ENCODE measurements at regions not wholly inside any gene's neighbourhood (a gene's known extent, or its start where the extent isn't known, plus 50 kb on each side); places are given as distances from the start of the nearest gene placed in this dataset.
"Not testable (repeated sequence)": the region's sequence is repeated elsewhere in the genome, so short reads cannot be mapped to it uniquely, and the experiment has no call there.

DNA sequence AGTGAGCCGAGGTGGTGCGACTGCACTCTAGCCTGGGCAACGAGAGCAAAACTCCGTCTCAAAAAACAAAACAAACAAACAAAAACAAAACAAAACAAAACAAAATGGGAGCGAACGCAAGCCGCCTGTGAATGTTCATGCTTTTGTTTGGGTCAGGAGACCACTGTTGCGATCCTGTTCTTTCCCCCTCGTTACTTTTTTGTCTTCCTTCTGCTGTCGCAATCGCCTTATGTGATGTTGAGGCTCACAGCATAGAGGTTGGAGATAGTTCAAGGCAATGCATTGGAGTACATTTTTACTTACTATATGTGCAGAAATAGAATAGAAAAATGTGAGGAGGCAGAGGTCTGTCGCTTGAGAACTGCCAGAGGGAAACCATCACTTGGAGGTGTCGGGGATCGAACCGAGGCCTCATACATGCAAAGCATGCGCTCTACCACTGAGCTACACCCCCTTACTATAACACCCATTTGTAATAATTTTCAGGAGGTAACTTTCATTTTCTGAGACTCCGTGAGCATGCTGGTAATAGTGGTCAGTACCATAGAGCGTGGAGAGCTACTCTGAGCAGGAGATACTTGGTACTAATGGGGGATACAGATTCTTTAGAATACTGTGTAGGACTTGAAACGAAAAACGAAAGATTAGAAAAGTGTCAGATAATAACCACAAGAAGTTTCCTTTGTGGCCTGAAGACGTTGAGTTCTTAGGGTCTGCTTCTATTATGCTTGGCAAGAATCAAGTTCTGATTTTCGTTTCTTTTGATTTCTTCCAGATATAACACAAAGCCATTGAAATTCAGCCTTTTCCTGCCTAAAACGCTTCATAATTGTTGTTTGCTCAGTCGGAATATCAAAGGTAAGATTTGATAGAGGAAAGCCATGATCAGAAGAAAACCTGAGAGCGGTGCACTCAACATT is 121.1 kb downstream of the TRIM27 start:
- DNase-seq (ENCODE audit: low spot score) = no peak

DNA sequence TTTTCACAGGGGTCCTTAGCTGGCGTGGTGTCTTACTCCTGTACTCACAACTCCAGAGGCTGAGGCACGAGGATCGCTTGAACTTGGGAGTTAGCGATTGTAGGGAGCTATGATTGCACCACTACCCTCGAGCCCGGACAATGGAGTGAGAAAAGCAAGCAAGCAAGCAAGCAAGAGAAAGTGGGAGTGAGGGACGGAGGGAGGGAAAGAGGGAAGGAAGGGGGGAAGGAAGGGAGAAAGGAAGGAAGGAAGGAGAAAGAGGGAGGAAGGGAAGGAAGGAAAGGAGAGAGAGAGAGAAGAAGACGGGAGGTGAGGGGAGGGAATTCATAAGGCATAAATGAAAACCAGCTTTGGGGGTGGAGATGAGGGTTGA is 120.5 kb downstream of the TRIM27 start:
- DNase-seq (ENCODE audit: low spot score) = no peak

DNA sequence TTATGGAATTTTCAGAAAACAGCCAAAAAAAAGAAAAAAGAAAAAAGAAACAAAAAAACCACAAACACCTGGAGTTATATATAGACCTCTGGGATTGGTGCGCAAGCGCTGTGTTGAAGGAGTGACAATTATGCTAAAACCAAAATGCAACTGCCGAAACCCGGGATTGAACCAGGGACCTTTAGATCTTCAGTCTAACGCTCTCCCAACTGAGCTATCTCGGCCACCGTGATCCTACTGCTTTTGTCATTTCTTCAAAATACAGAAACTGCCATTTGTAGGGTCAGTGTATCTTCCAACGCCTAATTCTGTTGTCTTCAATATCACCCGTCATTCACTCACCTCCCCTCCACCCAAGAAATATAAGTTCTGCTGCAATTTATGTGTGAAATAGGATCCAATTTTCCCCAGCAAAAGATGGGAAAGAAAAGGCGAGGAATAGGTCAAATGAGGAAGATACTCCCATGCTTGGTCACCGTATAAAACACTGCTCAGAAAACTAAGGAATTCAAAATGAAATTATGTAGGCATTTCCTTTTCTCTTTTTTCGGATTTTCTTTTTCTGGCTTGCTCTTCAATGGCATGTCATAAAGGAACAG is 116.0 kb downstream of the TRIM27 start:
- DNase-seq (ENCODE audit: low spot score) = peak; percentile 12

DNA sequence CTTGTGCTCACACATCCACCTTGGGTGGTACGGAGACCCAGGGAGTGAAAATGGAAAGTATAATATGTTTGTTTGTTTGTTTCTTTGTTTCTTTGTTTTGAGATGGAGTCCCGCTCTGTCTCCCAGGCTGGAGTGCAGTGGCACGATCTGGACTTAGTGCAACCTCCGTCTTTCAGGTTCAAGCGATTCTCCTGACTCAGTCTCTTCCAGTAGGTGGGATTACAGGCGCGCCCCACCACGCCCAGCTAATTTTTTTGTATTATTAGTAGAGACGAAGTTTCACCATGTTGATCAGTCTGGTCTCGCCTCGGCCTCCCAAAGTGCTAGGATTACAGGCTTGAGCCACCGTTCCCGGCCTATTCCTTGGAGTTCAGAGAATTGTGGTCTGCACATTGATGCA is 115.4 kb downstream of the TRIM27 start:
- no peak for DNase-seq (ENCODE audit: low spot score)

DNA sequence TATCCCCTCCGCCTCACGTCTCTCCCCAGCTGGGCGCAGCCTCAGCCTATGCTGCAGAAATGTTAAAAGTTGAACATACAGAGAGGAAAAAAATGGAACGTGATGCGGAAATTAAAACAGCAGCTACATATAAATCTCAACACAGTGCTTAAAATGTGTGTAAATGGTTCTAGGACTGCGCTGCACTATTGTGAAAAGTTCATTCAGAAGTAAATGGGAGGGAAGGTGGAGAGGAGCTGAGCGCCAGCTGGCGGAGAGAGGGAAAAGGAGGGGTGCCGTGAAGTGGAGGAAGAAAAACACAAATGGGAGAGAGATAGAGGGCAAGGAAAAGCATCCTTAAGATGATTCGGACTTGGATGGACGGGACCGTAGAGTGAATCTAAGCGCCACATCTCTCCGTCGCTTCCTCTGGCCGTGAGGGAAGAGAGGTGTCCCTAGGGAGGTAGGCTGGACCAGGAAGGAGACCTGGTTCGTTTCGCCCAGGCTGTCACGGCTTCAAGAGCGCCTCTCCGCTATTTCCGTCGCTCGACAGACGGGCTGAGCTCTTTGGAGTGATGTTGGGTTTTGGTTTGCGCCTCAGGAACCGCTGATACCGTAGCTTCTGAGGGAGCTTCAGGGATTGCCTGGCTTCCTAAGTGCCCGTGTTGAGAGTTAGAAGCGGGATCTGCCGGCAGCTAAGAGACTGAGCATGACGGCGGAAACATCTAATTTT is 113.7 kb downstream of the TRIM27 start:
- DNase-seq (ENCODE audit: low spot score) = no peak

DNA sequence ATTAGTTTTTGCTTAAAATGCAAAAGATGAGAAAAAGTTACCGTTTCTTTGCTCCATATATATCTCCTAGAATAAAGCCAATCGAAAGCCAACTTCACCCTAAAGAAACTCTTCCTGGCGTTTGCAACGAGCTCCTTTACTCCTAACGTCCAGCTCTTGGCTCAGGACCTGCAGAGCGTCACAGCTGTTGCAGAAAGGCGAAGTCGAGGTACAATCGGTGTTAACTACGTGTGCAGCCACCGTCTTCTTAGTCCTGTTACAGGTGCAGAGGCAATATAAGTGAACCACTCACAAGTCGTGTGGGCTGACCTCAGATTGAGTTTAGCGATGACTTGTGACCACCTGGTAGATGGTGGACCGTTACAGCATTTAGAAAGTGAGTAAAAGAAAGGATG is 113.1 kb downstream of the TRIM27 start:
- no peak for DNase-seq (ENCODE audit: low spot score)

DNA sequence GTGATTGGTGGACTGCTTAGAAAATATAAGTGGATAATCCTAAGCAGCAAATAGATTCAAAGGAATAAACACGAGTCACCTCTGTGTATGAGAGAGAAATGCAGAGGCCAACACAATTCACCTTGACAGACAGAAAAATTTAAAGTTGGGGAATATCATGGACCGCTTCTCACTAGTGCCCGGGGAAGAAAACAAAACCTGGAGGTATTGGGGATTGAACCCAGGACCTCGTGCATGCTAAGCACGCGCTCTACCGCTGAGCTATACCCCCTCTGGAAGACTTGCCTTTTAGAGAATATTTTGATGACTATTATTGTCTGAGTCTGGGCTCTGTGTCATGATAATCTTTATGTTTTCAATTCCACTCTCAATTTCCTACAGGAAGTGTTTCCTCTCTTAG is 111.9 kb downstream of the TRIM27 start:
- DNase-seq (ENCODE audit: low spot score) = no peak

DNA sequence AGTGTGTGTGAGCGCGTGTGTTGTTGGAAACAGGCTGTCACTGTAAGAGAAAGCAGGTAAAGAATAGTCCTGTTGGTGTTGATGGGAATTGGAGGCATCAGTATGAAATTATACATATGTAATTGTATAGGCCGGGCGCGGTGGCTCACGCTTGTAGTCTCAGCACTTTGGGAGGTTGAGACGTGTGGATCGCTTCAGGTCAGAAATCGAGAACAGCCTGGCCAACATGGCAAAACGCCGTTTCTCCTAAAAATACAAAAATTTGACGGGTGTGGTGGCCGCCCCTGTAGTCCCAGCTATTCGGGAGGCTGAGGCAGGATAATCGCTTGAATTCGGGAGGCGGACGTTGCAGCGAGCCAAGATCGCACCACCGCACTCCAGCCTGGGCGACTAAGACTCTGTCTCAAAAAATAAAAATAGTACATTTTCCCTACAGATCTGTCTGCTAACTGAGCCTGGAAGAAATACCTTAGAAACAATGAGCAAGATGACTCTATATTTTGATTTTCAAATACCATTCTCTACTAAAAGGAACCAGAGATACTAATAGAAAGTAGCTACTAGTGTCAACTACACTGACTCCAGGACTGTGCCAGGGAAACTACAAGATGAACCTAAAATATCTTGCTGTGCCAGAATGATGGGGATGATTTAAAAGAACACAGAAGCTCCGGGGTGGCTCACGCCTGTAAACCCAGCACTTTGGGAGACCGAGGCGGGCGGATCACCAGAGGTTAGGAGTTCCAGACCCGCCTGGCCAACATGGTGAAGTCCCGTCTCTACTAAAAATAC is 110.8 kb downstream of the TRIM27 start:
- no peak for DNase-seq (ENCODE audit: low spot score)

DNA sequence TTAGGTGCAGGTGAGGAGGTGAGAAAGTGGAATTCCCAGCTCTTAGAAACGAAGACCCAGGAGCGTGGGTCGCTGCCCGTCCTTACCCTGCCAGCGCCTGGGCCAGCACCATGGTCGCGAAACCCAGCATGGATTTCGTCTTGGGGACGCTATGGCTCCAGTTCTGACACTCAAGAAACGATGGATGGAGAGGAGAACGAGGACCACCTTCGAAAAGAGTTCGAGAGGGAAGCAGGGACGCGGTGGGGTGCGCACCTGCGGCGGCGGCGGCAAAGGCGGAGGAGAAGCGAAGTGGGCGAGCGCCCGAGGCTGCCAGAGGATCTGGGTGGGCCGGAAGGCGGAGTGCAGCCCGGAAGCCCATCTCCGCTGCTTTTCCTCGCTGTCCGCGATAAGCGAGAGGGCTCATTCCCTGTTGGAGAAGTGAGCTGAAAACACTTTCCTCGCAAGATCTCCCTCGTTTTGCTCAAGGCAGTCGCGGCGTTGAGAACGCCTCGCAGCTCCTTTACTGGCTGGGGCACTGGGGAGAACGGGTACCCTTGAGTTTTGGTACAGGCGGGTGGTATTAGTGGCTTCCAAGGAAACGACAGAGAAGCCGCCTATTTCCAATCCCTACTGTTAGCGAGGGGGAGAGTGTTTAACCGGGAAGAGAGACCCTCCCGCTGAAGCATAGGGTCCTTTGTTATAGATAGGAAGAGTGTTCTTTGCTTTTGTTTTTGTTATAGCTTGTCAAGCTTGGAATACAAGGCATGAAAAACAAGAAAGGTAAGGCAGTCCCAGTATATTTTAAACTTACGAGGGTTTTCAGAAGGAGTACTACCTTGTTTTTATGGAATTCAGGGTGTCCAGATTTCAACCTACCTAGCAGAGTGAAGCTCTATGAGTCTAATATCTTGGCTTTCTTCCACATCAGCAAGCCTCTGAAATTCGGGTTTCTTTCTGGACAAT is 109.5 kb downstream of the TRIM27 start:
- no peak for DNase-seq (ENCODE audit: low spot score)

DNA sequence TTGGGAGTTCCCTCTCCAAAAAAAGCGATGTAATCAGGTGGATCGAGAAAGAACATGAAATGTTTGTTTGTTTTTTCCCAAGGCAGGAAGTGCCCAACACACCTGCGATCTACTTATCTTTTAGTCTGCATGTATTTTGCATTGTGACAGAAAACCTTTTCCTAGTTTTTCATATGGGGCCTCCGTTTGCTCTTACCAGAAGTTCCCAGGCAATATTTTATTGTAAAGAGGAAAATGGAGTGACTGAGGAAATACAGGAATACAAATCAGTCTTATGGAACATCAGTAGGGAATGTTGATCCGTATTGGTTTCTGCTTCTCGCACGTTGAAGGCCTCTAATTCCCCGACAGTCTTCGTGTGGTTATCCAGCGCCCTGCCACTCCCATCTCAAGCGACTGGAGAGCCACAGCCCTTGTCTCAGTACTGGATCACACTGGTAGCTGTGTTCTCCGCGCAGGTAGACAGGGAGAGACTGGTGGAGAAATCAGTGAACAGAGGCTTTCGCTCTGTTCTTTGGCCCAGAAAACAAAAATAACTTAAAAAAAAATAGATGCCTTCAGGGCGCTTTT is 107.4 kb downstream of the TRIM27 start:
- DNase-seq (ENCODE audit: low spot score) = no peak

DNA sequence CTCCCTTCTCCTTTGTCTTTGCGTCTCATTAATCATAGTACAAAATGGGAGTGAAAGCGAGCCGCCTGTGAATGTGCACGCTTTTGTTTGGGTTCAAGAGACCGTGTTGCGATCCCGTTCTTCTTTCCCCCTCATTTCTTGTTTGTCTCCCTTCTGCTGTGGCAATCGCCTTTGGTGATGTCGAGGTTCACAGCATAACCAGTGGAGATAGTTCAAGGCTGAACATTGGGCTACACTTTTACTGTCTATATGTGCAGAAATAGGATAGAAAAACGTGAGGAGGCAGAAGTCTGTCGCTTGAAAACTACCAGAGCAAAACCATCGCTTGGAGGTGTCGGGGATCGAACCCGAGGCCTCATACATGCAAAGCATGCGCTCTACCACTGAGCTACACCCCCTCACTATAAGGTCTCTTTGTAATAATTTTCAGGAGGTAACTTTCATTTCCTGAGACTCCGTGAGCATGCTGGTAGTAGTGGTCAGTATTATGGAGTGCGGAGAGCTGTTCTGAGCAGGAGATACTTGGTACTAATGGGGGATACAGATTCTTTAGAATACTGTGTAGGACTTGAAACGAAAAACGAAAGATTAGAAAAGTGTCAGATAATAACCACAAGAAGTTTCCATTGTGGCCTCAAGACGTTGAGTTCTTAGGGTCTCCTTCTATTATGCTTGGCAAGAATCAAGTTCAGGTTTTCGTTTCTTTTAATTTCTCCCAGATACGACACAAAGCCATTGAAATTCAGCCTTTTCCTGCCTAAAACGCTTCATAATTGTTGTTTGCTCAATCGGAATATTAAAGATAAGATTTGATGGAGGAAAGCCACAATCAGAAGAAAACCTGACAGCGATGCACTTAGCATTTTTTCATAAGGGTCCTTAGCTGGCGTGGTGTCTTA is 106.6 kb downstream of the TRIM27 start:
- no peak for DNase-seq (ENCODE audit: low spot score)

DNA sequence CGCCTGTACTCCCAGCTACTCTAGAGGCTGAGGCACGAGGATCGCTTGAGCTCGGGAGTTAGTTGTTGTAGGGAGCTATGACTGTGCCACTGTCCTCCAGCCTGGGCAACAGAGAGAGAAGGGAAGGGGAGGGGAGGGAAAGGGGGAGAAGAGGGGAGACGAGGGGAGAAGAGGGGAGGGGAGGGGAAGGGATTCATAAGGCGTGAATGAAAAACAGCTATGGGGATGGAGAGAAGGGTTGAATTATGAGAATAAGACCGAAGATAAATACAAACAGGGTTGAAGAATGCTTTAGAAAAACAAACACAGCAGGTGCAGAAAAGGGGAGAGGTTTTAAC is 106.0 kb downstream of the TRIM27 start:
- no peak for DNase-seq (ENCODE audit: low spot score)

DNA sequence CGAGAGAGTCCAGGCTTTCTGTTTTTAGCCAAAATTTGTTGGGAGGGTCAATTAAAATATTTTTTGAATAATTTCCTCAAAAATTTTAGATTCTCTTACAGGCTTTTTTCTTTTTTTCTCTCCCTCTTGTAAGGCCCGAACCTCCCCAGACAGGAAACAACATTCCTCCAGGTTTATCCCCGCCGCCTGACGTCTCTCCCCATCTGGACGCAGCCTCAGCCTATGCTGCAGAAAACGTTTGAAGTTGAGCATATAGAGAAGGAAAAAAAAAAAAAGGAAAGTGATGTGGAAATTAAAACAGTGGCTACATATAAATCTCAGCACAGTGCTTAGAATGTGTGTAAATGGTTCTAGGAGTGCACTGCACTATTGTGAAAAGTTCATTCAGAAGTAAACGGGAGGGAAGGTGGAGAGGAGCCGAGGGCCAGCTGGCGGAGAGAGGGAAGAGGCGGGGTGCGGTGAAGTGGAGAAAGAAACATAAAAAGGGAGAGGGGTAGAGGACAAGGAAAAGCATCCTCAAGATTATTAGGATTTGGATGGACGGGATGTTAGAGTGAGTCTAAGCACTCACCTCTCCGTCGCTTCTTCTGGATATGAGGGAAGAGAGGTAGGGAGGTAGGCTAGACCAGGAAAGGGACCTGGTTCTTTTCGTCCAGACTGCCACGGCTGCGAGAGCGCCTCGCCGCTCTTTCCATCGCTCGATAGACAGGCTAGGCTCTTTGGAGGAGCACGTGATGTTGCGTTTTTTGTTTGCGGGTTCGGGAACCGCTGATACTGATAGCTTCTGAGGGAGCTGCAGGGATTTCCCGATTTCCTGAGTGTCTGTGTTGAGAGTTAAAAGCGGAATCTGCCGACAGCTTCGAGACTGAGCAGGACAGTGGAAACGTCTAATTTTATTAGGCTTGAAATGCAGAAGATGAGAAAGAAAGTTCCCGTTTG is 98.7 kb downstream of the TRIM27 start:
- no peak for DNase-seq (ENCODE audit: low spot score)

DNA sequence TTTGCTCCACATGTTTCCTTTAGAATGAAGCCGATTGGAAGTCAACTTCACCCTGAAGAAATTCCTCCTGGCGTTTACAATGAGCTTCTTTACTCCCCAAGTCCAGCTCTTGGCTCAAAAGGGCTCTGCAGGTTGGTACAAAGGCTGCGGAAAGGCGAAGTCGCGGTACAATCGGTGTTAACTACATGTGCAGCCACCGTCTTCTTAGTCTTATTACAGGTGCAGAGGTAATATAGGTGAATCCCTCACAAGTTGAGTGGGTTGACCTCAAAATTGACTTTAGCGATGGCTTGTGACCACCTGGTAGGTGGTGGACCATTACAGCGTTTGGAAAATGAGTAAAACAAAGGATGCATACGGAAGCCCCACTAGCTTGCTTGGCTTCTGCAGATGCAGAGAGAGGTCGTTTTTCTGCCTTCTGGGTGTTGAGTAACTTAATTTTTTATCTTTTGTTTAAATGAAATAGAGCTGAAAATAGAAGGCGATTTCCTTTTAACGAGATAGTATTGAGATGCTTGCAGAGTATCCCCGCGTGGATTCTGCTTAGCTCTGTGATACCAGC is 98.0 kb downstream of the TRIM27 start:
- DNase-seq (ENCODE audit: low spot score) = no peak

DNA sequence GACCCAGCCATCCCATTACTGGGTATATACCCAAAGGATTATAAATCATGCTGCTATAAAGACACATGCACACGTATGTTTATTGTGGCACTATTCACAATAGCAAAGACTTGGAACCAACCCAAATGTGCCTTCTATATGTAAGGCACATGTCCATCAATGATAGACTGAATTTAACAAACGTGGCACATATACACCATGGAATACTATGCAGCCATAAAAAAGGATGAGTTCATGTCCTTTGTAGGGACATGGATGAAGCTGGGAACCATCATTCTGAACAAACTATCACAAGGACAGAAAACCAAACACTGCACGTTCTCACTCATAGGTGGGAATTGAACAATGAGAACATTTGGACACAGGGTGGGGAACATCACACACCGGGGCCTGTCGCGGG is 92.1 kb downstream of the TRIM27 start:
- DNase-seq (ENCODE audit: low spot score) = not testable (repeated sequence)

DNA sequence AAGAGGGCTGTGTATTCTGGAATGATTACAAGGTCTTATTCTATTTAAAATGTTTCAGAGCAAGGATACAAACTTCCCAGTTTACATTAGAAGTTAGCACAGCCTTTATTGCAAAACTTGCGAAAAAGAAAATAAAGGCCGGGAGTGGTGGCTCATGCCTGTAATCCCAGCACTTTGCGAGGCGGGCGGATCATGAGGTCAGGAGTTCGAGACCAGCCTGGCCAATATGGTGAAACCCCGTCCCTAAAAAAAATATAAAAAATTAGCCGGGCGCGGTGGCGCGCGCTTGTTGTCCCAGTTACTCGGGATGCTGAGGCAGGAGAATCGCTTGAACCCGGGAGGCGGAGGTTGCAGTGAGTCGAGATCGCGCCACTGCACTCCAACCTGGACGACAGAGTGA is 87.1 kb downstream of the TRIM27 start:
- not testable (repeated sequence) for DNase-seq (ENCODE audit: low spot score)

DNA sequence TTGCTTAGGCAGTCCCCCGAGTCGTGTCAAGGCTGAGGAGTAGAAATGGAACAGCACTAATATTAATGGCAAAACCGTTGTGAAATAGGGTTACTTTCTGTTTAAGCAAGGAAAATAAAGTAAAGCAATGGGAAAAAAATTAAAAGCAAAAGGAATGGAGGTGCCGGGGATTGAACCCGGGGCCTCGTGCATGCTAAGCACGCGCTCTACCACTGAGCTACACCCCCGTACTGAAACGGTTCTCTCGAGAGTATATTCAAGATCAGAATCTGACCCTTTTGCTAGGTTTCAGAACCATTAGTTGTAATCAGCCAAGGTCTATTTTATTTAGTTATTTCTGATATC is 85.5 kb downstream of the TRIM27 start:
- DNase-seq (ENCODE audit: low spot score) = peak; percentile 90

DNA sequence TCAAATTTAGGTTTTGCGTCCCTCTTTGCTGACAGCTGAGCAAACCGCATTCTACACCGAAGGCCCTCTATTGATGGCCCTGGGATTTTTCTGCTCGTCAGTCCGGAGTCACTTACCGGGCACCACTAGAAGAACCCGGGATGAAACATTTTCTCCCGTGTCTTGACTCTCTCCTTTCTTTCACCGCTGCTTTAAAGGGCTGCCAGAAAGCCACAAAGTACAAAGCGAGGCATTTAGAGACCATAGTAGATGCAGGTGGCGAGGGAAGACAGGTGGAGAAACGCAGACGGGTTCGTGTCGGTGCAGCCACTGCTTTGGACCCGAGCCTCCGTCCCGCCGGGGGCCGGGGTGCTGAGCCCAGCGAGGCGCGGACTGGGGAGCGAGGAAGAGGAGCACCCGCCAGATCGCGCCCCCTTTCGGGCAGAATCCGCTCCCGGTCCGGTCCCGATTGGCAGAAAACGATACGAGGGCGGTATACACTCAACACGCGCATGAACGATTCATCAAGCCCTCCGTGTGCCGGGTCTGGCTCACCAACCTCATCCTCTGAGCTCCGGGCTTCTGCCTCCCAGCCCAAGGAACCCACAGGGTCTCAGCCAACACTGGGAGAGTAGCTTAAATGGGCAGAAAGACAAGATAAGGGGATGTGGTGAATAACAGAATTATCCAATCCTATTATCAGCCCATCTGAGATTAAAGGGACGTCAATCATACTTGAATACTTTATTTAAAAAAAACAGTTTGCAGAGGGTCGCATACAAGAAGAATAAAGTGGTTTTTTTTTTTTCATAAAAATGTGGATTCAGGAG is 84.9 kb downstream of the TRIM27 start:
- DNase-seq (ENCODE audit: low spot score) = peak; percentile 74
